Stimulated activated CD4-positive, alpha-beta T cell treated with anti-CD3 and anti-CD28 coated beads, TNF-alpha, amount 100 ng/mL, for 4 hours (primary cell): ENCODE measurements at regions not wholly inside any gene's neighbourhood (a gene's known extent, or its start where the extent isn't known, plus 50 kb on each side); places are given as distances from the start of the nearest gene placed in this dataset.

ENCODE experiments used
- DNase-seq, 3 experiments: peaks; one replicate each; pipeline ENCODE4 v3.0.0-alpha.2; 2020; ENCODE audit warnings: low read depth in 3 of 3

DNA sequence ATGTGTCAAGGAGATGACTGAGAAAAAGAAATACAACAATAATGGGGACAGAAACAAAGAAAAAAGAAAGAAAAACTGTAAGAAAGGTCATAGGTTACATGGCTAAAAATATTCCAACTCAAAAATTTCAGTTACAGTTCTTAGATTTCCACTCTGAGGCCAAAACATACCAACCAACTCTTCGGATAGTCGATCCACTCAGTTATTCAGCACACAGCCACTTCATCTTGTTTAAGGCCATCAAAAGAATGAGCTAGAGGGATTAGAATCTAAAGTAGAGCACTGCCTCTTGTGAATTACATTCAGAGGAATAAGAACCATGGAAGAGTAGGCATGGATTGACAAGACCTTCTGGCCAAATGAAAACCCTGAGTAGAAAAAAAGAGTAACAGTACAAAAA, 277.0 kb downstream of the MRPL39 start:
- DNase-seq = no peak

DNA sequence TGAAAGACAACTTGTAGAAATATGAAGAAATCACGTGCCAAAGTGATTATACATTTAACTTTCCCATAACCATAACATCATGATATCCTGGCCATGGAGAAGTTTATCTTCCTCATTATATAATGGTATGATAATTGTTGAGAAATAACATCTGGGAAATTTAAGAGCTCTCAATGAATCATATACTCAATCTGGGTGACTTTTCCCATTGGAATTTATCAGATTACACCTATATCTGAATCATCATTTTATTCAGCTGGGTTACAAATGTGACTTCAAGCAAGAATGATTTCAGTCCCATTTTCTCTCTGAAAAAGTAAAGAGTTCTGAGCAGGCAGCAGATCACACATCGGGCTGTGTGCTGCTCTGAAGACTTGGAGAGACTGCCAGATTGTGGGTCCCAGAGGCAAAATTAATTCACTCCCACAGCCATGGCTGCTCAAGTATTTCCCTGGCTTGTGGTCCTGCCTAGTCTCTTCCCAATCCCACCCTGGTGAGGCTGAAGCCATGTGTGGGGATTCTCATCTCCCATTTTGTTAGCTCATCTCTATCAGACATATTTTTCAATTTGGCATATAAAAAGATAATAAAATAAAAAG, 278.0 kb downstream of the MRPL39 start:
- DNase-seq = no peak

DNA sequence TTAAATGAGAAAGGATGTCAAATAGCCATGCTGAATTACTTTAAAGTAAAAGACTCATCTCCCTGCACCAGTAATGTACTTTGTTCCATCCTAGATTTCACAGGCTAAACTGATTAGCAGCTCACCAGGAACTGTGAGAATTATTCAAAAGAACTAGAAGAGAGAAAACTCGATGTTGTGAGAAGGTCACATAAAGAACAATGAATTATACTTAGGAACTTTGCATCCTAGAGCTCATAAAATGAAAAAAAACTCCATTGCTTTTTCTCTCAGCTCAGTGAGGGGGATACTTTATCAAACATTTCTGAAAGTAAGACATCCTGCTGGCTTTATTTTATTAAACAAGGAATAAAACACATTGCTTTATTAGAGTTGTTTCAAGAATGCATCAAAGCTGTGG, 278.5 kb downstream of the MRPL39 start:
- DNase-seq = no peak

DNA sequence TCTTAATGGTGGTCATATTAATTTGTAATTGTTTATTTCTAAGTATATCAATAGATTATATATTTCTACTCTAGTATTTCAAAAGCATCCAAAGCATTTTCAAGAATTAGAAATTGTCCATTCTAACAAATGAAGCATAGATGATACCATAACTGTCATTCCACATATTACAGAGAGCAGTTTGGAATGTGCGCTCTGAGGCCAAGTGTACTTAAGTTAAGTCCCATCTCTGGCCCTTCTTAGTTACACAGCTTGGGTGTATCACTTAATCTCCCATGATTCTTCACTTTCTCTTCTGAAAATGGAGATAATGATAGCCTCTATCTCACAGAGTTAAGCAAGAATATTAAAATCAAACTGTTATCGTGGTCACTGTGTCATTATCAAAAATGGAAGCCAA, 281.1 kb downstream of the MRPL39 start:
- no peak for DNase-seq

DNA sequence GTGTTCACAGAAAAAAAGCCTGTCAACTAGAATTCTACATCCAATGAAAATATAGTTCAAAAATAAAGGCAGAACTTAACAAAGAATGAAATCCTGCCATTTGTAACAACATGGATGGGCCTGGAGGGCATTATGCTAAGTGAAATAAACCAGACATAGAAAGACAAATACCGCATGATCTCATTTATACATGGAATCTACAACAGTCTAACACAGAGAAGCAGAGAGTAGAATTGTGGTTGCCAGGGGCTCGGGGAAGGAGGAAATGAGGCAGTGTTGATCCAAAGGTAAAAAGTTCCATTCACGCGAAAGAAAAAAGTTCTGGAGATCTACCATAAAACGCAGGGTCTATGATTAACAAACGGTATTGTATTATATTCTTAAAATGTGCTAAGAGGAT, 282.6 kb downstream of the MRPL39 start:
- no peak for DNase-seq

DNA sequence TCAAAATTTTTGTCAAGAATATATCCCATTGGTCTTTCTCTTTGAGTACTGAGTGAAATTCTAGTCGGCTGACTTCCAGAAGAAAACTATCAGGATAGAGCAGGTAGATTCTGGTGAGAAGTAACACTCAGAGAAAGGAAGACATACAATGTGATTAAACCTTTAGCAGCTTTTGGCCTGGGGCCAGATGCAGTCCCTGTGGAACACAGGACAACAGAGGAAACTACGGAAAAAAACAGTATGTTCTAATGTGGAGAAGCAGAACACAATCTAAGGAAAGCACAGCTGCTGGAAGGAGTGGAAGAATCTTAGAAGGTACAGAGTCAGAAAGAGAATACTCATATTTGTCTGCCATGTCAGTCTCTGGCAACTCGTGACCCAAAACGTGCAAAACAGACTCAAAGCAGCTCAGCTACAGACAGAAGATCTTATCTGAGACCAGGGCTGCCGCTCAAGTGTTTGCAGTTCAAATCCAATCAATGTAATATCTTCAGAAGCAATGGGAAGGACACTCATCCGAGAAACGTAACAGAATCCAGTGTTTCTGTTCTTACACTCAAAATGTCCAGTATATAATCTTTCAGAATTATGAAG, 283.8 kb downstream of the MRPL39 start:
- no peak for DNase-seq

DNA sequence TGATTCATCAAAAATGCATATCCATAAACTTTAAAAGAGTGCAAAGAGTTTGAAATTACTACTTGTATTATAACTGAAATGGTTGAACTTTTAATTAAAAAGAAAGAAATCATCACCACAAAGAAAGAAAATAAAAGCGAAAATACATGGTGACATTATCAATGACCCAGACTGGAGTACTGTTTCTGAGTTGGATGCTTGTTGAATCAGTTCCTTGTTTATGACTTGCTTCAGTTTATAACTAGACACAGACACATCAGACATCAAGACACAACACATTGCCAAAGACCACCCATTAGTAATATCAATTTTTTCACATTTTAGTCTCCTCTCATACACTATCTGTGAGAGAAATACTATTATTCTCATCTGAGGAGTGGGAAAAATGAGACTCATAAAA, 293.0 kb downstream of the MRPL39 start:
- DNase-seq = no peak

DNA sequence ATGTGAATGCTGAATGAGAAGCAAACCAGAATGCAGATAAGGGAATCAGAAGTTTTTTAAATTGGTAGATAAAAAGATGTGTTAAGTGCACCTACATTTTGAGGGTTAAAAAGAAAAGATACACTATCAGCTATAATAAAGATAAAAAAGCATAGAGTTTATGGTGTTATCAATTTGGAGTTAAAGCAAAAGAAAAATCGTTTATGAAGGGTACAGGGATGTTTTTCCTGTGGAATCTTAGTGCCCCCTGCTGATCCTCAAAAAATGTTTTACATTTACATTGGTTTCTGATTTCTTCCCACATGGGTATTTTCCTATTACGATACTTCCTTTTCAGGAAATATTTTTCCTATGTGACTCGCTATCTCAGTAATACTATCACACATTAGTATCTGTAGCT, 293.5 kb downstream of the MRPL39 start:
- no peak for DNase-seq

DNA sequence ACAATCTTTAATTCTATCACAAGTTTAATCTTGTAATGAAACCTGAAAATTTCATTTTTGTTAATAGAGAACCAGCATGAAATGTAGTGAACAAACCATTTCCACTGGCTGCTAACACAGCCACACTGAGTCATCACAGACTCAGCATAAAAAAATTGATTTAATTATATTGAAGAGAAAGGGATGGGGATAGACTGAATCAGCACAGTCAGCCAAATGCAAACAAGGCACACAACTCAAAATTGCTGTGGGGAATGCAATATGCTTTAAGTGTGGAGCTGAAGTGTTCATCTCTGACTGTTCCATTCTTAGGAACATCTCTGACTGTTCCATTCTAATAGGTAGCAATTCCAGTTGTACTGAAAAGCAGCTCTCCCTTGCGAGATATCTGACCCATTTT, 299.8 kb downstream of the MRPL39 start:
- no peak for DNase-seq

DNA sequence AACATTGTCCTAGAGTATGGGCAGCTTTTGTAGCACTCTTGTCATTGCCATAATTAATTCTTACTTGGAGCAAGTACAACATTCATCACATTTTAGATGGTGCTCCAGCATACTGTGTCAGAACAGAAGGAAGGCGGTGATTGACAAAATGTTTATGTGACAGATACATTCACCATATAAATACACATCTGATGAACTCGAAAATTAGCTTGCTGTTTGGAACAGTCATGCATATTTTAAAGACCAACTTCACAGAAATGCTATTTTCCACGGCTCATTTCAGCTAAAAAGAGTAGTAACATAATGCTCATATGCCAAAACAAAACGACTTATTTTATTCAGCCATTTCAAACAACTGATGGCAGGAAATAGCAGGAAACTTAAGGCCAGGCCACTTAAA, 302.7 kb downstream of the MRPL39 start:
- no peak for DNase-seq

DNA sequence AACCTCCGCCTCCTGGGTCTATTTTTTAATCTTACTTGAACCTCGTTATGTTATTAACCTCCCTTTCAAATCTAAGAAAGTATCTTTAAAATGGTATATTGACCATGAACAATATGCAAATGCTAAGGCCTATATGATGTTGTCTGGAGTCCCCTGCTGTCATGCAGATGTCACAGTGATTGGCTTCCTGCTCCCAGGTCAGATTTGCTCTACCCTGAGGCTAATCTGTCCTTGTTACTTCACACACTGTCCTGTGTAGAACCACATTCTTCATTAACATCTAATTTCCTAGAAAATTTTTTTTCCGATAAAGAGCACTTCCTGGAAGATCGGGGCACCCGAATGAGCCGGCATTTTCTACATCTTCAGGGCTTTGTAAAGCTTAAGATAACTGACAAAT, 306.6 kb downstream of the MRPL39 start:
- no peak for DNase-seq

DNA sequence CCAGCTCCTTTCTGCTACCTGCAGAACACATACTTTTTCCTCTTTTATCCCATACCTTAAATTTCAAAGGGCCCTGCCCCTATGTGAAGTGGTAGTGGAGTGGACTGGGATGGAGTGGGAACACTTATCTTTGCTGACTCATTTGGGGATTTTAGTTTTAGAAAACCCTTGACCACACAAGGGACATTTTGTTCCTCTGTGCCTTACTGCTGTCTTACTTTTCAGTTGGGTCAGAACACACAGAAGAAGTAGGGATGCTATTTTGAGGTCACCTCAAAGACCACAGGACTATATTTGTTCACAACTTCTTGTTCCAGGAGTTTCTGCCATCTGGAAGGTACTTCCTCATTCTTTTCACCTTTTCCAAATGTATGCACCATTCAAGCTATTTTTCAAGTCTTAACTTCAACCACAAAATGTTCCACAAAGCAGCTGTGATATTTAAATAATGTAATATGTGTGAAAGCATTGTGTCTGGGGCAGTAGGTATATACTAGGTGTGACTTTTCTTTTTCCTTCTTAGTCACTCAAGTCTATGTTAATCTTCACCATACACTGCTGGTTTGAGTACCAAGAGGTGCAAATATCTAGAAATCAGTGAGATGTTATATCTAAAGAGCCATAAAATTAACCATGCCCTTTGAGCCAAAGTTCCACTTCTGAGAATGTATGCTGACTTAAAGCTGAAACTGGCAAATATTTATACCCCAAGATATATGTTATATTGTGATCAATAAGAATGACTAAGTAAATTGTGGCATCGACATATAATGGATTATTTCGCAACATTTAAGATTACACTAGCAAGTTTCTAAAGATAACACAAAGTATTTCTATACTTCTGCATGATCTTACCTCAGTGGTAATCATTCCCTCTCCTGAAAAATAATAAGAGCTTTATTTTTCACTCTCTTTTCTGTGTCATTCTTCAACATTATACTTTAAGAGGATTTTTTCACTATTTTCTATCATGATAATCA, 308.5 kb downstream of the MRPL39 start:
- no peak for DNase-seq

DNA sequence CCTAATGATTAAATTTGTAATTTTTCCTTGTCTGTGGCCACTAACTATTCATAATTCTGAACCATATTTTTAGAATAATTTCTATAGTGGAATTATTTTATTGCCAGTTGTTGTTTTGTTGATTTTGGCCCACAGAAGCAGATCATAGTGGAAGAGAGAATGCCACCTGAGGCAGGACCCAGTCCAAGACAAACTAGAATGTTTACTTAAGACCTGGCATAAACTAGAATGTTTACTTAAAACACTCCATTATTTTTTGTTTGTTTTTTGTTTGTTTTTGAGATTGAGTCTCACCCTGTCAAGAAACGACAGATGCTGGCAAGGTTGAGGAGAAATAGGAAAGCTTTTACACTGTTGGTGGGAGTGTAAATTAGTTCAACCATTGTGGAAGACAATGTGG, 310.2 kb downstream of the MRPL39 start:
- no peak for DNase-seq

DNA sequence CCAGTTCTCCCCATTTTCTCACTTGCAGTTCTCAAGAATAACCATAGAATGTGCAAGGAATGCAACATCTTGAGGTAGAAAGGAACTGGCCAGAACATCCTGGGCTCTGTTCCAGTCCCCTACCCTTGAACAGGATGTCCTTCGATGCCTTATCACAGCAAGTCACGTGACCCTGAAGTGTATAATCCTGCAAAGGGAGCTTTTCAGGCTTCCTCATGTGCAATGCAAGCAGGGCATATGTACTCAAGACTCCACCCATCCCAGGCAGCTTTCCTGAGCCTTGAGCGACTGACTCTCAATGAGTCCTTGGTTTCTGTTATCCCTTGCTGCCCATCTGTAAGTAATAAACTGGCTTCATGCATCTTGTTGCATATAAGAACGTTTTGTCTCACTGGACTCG, 311.0 kb downstream of the MRPL39 start:
- DNase-seq = no peak

DNA sequence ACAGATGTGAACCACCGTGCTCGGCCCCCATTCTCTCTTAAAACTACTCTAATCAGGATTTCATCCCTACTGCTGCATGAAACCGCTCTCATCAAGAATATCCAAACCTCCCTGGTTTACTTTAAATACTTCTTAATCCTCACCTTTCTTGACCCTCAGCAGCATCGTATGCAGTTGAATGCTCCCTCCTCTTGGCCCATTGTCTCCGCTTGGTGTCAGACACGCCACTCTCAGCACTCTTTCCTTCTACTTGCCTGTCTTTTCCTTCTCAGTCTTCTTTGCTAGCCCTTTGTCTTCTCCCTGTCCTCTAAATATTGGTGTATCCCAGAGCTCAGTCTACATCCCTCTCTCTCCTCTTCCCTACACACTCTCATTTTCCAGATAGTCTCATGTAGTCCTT, 314.9 kb downstream of the MRPL39 start:
- DNase-seq = no peak

DNA sequence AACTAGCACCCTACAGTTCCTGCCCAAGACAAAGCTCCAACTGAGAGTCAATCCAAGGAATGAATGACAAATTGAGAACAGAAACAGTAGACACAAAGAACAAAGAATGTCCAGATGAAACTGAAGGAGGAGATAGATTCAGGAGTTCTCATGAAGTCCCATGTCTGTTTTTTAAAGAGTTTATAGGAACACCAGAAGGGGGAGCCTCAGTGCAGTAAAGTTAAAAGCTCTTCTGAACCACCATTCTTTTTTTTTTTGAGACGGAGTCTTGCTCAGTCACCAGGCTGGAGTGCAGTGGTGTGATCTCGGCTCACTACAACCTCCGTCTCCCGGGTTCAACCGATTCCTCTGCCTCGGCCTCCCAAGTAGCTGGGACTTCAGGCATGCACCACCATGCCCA, 323.6 kb downstream of the MRPL39 start:
- no peak for DNase-seq

DNA sequence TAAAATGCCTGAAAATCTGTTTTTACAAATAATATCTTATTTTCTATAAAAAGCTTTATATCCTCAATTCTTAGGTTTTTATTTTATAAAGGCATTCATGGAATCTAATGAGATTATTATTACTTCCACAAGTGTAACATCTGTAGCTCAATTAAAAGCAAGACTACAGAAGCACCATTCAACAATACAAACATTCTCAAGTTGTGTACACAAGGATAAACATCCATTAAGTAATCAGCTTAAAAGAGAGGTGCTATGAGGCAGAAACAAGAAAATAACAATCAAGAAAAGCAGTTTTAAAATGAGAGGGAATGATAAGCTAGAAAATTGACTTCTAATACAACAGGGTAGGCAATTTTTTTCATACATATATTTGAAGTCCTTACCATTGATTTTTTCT, 326.1 kb downstream of the MRPL39 start:
- DNase-seq = no peak

DNA sequence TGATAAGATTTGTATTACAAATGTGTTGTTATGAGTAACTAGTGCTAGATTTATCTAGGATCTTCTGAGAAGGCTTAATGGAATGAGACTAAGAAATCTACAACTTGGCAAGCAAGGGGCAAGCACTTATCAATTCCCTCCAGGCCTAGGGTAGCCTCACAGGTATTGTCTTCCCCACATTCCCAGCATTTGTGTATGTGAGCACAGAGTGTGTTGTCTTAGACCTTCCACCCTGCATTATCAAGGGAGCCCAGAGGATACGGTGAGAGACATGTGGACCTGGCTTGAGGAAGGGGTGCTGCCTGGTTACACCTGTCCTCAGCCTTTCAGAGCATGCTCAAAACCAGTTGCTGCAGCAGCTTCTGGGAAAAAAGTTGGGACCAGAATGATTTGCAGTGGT, 327.2 kb downstream of the MRPL39 start:
- DNase-seq = no peak

DNA sequence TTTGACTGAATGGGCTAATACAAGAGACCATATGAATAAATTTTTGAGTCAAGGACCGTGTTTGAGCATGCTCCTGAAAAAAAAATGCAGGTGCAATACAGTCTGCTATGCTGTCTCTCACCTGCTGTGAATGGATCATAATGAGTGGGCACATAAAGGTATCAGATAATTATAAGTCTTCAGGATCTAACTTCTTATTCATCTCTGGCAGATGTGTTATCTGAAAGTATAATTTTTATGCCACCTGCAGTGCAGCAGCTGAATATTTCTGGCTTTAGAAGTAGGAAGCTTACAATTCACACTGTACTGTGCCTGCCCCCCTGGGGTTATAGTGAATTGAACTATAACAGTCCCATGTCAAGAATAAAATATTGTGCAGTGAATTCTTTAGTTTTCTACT, 333.3 kb downstream of the MRPL39 start:
- DNase-seq = no peak

DNA sequence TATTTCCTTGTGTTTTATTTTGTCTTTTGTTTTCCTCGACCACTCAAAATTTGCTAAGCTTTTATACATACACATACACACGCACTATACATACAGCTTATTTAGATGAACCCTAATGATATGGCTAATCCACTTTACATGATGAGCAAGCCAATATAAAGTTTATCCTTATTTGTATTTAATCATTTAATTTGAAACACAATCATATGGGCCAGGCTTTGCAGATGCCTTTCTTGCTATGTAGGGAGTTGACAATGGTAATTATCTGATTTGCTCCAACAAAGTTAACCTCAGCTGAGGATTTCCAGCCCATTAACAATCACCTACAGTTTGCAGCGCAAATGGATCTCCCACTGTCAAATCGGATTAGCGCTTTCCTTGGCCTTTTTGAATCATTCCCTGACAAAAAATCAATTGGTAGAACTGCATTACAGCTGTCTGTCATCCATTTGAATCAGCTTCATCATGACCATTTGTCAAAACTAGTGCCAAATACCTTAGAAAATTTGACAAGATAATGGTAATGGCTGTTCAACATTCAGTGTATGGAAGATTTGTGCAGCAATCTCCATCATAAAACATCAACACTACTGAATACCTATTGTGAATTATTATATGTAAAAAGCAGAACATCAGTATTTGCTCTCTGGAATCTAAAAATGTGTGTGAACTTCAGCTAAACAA, 352.6 kb downstream of the MRPL39 start:
- no peak for DNase-seq

DNA sequence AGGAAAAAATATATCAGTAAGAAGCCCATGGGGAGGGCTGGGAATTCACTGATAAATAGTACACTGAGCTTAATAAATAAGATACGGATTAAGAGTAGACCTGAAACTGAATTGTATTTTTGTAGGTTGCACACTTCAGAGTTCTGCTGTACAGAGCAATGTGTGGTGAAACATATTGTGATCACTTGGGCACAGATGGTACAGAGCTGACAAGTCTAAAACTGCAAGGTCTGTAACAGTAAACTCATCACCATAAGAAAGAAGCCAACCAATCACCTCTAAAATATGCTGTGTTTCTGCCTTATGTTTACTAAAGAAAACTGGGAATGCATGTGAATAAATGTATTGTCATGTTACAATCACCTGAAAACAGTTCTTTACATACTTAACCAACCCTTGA, 360.7 kb downstream of the MRPL39 start:
- no peak for DNase-seq

DNA sequence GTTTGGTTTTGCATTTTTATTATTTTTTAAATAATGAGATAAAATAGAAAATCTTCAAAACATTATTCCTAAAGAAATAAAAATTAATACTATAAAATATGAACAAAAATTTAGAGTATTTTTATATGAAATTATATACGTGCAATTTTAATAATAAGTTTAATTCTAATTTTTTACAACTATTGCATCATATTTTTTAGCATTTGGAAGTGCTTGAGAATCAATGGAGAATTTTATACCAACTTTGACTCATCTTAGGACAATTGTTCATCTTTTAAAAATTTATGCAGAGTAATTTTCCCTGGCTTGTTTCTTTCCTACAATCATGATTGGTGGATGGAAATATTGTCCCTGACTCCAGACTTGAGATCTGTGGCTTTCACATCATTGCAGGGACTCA, 362.5 kb downstream of the MRPL39 start:
- DNase-seq = no peak

DNA sequence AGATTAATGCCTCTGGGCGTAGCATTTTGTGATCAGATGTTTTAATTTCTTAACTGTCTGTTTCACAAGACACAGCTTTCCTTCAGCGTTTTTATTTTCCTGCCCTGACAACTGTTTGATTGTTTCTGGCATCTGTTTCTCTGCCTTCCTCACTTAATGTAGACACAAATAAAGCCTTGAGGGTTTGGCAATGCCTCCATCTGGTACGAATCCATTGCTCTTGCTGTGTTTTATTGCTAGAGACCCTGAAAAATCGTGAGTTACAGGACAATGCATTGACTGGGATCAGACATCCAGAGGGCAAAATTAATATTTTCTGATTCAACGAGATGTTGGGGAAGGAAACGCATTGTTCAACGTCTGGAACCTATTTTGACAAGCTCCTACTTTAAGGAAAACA, 363.5 kb downstream of the MRPL39 start:
- DNase-seq = no peak
